ENCODE measurements at regions not wholly inside any gene's neighbourhood (a gene's known extent, or its start where the extent isn't known, plus 50 kb on each side); places are given as distances from the start of the nearest gene placed in this dataset.

DNA sequence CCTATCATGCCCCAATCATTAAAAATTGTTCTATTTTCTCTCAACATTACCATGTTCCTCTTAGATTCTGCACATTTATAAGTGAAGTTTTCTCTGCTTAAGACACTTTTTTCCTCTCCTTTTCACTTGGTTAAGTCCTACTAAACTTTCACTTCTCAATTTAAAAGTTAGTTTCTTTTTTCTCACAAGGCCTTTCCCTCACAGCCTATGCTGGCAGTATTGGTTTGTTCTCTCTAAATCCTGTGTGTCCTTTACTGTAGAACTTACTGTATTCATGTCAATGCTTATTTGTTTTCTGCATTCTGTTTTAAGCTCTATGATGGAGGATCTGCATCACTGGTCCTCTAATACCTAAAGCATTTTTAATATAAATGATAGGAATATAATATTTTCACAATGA is 2816.6 kb downstream of the PCDH9 start:
- ATAC-seq (no peak), FAIRE-seq (no peak), DNase-seq (no peak)
- Histone ChIP-seq H3K27me3 (no peaks in the 10 kb centered on the region), H3K27ac (no peak overlapping the region), H3K36me3 (no peaks in the 10 kb centered on the region), H3K4me1 (no peaks in the 10 kb centered on the region), H3K9me3 (no peaks in the 10 kb centered on the region), H3K4me3 (no peak overlapping the region)
- TF ChIP-seq, protein P1, sequence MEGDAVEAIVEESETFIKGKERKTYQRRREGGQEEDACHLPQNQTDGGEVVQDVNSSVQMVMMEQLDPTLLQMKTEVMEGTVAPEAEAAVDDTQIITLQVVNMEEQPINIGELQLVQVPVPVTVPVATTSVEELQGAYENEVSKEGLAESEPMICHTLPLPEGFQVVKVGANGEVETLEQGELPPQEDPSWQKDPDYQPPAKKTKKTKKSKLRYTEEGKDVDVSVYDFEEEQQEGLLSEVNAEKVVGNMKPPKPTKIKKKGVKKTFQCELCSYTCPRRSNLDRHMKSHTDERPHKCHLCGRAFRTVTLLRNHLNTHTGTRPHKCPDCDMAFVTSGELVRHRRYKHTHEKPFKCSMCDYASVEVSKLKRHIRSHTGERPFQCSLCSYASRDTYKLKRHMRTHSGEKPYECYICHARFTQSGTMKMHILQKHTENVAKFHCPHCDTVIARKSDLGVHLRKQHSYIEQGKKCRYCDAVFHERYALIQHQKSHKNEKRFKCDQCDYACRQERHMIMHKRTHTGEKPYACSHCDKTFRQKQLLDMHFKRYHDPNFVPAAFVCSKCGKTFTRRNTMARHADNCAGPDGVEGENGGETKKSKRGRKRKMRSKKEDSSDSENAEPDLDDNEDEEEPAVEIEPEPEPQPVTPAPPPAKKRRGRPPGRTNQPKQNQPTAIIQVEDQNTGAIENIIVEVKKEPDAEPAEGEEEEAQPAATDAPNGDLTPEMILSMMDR (IDR thresholded peaks at IDR 0.05) = no peak
- intact Hi-C loops (cut with DNase I) = no loop called here

DNA sequence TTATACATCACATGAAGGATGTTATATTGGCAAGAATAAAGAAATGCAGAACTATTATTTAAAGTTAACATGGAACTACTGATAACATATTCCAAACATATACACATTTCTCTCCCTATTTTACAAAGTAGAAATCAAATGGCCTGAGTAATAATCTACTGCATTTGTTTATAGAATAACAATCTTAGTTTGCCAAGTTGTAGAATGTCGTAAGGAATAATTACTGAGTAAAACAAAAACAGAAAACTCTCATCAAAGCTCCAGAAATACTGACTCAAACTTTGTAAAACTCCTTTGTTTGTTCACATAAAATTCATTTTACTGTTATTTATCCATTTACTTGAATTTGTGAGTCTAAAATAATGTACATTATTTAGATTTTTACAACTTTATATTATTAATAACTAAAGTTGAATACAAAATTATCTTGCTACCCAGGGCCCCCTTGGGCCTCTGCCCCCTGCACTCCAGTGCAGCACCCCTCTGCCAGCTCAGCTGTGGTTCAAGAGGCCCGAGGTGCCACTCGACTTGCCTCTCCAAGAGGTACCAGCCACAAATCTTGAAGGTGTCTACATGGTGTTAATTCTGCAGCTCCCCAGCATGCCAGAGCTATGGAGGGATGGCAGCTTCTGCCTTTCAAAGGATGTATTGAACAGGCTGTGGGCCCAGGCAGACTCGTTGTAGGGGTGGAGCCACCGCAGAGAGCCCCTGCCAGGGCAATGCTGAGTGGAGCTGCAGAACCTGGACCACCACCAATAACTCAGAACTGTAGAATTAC is 2819.7 kb downstream of the PCDH9 start:
- H3K9me3 ChIP-seq = no peaks in the 10 kb centered on the region
- TF ChIP-seq, protein P1 (IDR thresholded peaks at IDR 0.05) = no peak
- no peaks in the 10 kb centered on the region for H3K27me3 ChIP-seq
- H3K36me3 ChIP-seq = no peaks in the 10 kb centered on the region
- DNase-seq (peak in 1 of 6 donors; percentile 33), FAIRE-seq (no peak), ATAC-seq (no peak)
- H3K4me1 ChIP-seq = no peaks in the 10 kb centered on the region
- intact Hi-C loops (cut with DNase I) = no loop called here
- no peak overlapping the region for H3K4me3 ChIP-seq
- H3K27ac ChIP-seq = no peak overlapping the region
- 64 to 76% methylated on average over 5 of the region's 5 CpGs for WGBS, 2 donors

DNA sequence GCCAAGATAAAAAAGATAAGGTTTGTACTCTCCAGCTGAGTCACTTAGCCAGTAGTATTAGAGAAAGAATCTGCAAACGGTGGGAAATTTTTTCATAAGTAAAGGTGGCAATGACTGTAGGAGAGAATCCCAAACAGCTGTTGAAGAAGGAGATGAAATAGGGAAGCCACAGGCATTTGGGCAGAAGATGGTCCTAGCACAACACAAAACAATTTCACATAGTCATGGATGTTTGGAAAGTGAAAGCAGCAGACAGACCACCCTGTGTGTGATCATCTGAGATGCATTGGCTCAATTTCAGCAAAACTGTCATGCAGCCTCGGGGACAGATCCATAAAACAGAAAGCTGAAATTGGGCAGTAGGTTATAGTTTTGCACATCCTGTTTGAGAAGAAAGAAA is 2832.4 kb downstream of the PCDH9 start:
- FAIRE-seq (no peak), ATAC-seq (no peak), DNase-seq (no peak)
- Histone ChIP-seq H3K27me3 (no peaks in the 10 kb centered on the region), H3K4me1 (no peaks in the 10 kb centered on the region), H3K36me3 (no peaks in the 10 kb centered on the region), H3K4me3 (no peak overlapping the region), H3K27ac (no peak overlapping the region), H3K9me3 (no peaks in the 10 kb centered on the region)
- 26 to 38% methylated on average over 2 of the region's 2 CpGs for WGBS, 2 donors
- TF ChIP-seq, protein P1 (IDR thresholded peaks at IDR 0.05) = no peak
- intact Hi-C loops (cut with DNase I) = no loop called here

DNA sequence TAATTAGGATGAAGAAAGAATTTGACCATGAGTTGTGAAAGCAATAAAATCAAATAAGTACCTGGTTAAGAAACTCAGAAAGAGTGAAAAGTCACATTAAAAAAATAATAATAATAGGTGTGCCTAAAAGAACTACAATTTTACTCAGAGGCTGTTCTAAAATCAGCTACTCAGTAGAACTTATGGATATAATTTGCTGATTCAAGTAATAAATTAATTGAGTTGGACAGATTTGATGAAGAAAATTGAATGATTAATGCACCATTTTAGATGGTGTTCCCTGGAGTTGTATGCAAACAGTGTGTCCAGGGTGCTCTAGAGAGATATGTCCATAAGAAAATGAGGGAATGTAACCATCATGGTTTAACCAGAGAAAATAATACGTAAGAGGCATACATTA is 2852.5 kb downstream of the PCDH9 start:
- intact Hi-C loops (cut with DNase I) = no loop called here
- no peaks in the 10 kb centered on the region for H3K9me3 ChIP-seq
- TF ChIP-seq, protein P1 (IDR thresholded peaks at IDR 0.05) = no peak
- ATAC-seq = no peak
- FAIRE-seq = no peak
- DNase-seq = no peak
- no peaks in the 10 kb centered on the region for H3K27me3 ChIP-seq
- H3K27ac ChIP-seq = no peak overlapping the region
- H3K36me3 ChIP-seq = no peaks in the 10 kb centered on the region
- no peak overlapping the region for H3K4me3 ChIP-seq
- no peaks in the 10 kb centered on the region for H3K4me1 ChIP-seq
- 60 to 63% methylated on average over 1 of the region's 1 CpG for WGBS, 2 donors

DNA sequence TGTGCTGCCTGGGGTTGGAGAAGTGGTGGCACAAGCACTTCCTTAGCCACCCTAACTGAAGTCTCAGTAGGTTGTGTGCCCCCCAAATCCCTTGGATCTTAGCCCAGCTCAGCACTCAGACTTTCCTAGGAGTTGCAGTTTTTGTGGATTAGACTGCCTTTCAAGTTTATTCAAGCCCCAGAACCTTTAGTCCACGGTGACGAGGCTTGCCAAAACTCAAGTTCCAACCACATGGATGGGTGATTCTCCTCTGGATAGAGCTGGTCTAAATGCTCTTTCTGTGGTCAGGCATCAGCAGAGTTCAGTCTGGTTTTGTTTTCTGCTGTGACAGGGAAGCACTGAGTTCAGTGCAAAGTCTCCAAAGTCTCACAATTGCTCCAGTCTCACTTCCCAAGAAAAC is 2858.7 kb downstream of the PCDH9 start:
- Histone ChIP-seq H3K27me3 (no peaks in the 10 kb centered on the region), H3K4me3 (no peak overlapping the region), H3K27ac (no peak overlapping the region), H3K4me1 (no peaks in the 10 kb centered on the region), H3K9me3 (no peaks in the 10 kb centered on the region), H3K36me3 (no peaks in the 10 kb centered on the region)
- 56 to 76% methylated on average over 2 of the region's 2 CpGs for WGBS, 2 donors
- intact Hi-C loops (cut with DNase I) = no loop called here
- ATAC-seq = no peak
- no peak for DNase-seq
- TF ChIP-seq, protein P1 (IDR thresholded peaks at IDR 0.05) = no peak
- FAIRE-seq = no peak

Data from pancreas (tissue), 10 donors.